ENCODE measurements at regions not wholly inside any gene's neighbourhood (a gene's known extent, or its start where the extent isn't known, plus 50 kb on each side); places are given as distances from the start of the nearest gene placed in this dataset.

GRCh38 chr2:199707593-199708185 is 143.3 kb downstream of the FTCDNL1 start:
- DNase-seq (ENCODE audit: extremely low read depth, low read depth), result no peak
- no peak overlapping the region for H3K4me3 ChIP-seq (replicated peaks; ENCODE audit: low read depth, low read length)
- TF ChIP-seq CTCF (IDR thresholded peaks at IDR 0.05; ENCODE audit: low read depth, low read length, missing control alignments), result no peak

- H3K4me3 ChIP-seq (replicated peaks; ENCODE audit: low read depth, low read length), result no peak overlapping the region
- no peak for TF ChIP-seq CTCF (IDR thresholded peaks at IDR 0.05; ENCODE audit: low read depth, low read length, missing control alignments)
- DNase-seq (ENCODE audit: extremely low read depth, low read depth), result no peak
Measured at GRCh38 chr2:199705538-199705937, 145.5 kb downstream of the FTCDNL1 start.

- peak; percentile 2 for DNase-seq (ENCODE audit: extremely low read depth, low read depth)
- TF ChIP-seq CTCF (IDR thresholded peaks at IDR 0.05; ENCODE audit: low read depth, low read length, missing control alignments), result peak; percentile 49
- no peak overlapping the region for H3K4me3 ChIP-seq (replicated peaks; ENCODE audit: low read depth, low read length)
Measured at GRCh38 chr2:199704358-199705238, 146.4 kb downstream of the FTCDNL1 start.

DNA sequence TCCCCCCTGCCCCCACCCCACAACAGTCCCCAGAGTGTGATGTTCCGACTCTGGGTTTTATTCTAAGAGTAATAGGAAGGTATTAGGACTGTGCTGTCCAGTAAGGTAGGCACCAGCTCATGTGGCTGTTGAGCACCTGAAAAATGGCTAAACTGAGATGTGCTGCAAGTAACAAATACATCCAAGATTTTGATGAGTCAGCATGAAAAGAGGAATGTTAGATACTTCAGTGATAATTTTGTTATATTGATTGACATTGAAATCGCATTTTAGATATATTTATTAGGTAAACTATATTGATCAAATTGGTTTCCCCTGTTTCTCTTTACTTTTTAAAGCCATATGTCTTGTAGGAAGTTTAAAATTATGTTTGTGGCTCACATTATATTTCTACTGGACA is 147.8 kb downstream of the FTCDNL1 start:
- DNase-seq (ENCODE audit: extremely low read depth, low read depth), result no peak
- no peak for TF ChIP-seq CTCF (IDR thresholded peaks at IDR 0.05; ENCODE audit: low read depth, low read length, missing control alignments)
- no peak overlapping the region for H3K4me3 ChIP-seq (replicated peaks; ENCODE audit: low read depth, low read length)

DNA sequence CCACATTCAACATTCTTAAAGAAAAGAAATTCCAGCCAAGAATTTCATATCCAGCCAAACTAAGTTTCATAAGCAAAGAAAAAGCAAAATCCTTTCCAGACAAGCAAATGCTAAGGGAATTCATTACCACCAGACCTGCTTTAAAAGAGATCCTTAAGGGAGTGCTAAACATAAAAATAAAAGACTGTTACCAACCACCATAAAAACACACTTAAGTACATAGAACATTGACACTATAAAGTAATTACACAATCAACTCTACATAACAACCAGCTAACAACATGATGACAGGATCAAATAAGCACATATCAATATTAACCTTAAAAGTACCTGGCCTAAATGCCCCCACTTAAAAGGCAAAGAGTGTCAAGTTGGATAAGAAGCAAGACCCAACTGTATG is 153.5 kb downstream of the FTCDNL1 start:
- H3K4me3 ChIP-seq (replicated peaks; ENCODE audit: low read depth, low read length), result no peak overlapping the region
- DNase-seq (ENCODE audit: extremely low read depth, low read depth), result no peak
- TF ChIP-seq CTCF (IDR thresholded peaks at IDR 0.05; ENCODE audit: low read depth, low read length, missing control alignments), result no peak

GRCh38 chr2:199696048-199696447 is 154.9 kb downstream of the FTCDNL1 start:
- DNase-seq (ENCODE audit: extremely low read depth, low read depth), result no peak
- no peak overlapping the region for H3K4me3 ChIP-seq (replicated peaks; ENCODE audit: low read depth, low read length)
- TF ChIP-seq CTCF (IDR thresholded peaks at IDR 0.05; ENCODE audit: low read depth, low read length, missing control alignments), result no peak
